Breast epithelium (tissue), 4 donors: ENCODE measurements at regions not wholly inside any gene's neighbourhood (a gene's known extent, or its start where the extent isn't known, plus 50 kb on each side); places are given as distances from the start of the nearest gene placed in this dataset.
"Not testable (repeated sequence)": the region's sequence is repeated elsewhere in the genome, so short reads cannot be mapped to it uniquely, and the experiment has no call there.

ENCODE experiments used
- DNase-seq, 2 donors: peaks; one replicate each; pipeline ENCODE4 v3.0.0-alpha.2; 2019; ENCODE audit warnings: low spot score in 2 of 2
- H3K27ac ChIP-seq, 2 donors: fragments of 200-600 bp; sonication (generic) in 1 of 2; one replicate each; pipeline ENCODE4 v1.5.1; 2016 to 2019; ENCODE audit warnings: mild to moderate bottlenecking in 1 of 2
- H3K27me3 ChIP-seq, 2 donors: fragments of 200-600 bp; sonication (generic) in 1 of 2; one replicate each; pipeline versions ENCODE4 v1.5.1 to v1.6.0; 2017 to 2019; ENCODE audit warnings: control low read depth in 1 of 2, mild to moderate bottlenecking in 1 of 2
- H3K36me3 ChIP-seq: fragments of 200-600 bp; one replicate; pipeline ENCODE4 v1.5.1; 2019
- H3K4me1 ChIP-seq, 2 donors: fragments of 200-600 bp; sonication (generic); one replicate each; pipeline ENCODE4 v1.5.1; 2016 to 2019; ENCODE audit warnings: control low read depth in 1 of 2
- H3K4me3 ChIP-seq, 3 donors: fragments of 200-600 bp; sonication (generic); 1 replicate in 2 of 3; 2 replicates in 1 of 3; pipeline ENCODE4 v1.5.1; 2016 to 2019; ENCODE audit warnings: mild to moderate bottlenecking in 3 of 3, moderate library complexity in 2 of 3
- H3K9me3 ChIP-seq, 2 donors: fragments of 200-600 bp; sonication (generic) in 1 of 2; one replicate each; pipeline ENCODE4 v1.5.1; 2016 to 2019; ENCODE audit warnings: control low read depth in 1 of 2
- POLR2A ChIP-seq: fragments of 450-650 bp; IDR thresholded peaks from one replicate; pipeline ENCODE4 v1.6.1; 2016; ENCODE audit warnings: antibody characterized with exemption, mild to moderate bottlenecking, moderate library complexity
- POLR2AphosphoS5 ChIP-seq, 3 donors: sonication (generic); formaldehyde crosslinking; IDR thresholded peaks; one replicate each; pipeline ENCODE4 v1.6.1; 2017; ENCODE audit warnings: antibody characterized with exemption in 3 of 3
- intact Hi-C: fragments of 100-400 bp; cut with DNase I; formaldehyde crosslinking; loops from one replicate; pipeline ENCODE4 v1.15.1; 2023; ENCODE audit warnings: low total_unique reads
- TF ChIP-seq, protein P1 (sequence below), 3 donors: fragments of 450-650 bp; IDR thresholded peaks; one replicate each; pipeline ENCODE4 v1.5.1; 2016 to 2017; ENCODE audit warnings: antibody characterized with exemption in 3 of 3, mild to moderate bottlenecking in 3 of 3, moderate library complexity in 3 of 3

DNA sequence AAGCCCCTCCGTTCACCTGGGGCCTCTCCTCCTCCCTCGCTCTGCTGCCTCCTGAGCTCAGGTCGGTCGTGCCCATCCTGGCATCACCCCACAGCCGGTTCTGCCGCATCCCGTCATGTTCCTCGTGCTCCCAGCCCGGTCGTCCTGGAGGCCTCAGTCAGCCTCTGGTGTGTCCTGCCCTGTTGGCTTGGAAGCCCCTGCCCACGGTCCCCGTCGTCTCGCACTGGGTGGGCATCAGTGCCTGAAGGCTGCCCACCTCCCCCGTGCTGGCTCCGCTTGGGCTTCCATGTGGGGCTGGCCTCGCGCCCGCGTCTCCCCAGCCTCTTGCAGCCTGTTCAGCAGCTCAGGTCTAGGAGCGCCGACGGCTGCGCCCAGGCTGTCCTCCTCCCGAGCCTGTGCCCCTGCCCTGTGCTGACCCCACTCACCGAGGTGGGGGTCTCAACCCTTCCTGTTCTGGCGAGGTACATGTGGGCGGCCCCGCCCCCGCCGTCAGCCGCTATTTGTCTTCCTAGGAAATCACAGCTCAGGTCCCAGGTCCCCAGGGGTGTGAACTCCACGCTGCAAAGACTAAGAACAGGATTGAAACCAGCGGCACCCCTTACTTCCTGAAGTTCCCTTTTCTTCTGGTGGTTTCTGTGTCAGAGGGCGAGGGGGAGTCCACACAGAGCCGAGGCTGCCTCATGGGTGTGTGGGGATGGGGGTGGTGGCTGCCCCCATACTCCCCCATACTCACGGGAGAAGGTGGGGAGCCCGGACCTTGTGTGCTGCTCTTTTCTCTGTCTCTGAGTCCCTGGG, 102.9 kb downstream of the TMEM121 start:
- not testable (repeated sequence) for DNase-seq

DNA sequence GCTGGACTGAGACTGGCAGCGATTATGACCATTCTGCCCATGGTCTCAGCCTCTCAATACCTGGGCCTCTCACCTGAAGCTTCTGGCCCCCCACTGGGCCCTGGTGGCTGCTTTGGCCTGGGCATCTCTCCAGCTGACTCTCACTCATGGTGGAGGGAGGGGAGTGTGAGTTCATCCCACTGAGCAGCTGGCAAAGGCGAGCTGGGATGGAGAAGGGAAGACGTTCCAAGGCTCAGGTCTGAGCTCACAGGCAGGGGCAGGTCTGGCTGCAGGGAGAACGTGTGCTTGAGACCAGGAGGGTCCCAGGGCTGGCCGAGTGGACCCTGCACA, 103.5 kb downstream of the TMEM121 start:
- Histone ChIP-seq H3K9me3 (peaks cover 6 to 8% of the 10 kb centered on the region in 2 donors), H3K27me3 (peaks cover 0 to 6% of the 10 kb centered on the region in 2 donors), H3K27ac (no peak overlapping the region), H3K4me3 (no peak overlapping the region), H3K36me3 (no peaks in the 10 kb centered on the region), H3K4me1 (no peaks in the 10 kb centered on the region)
- no peak for TF ChIP-seq POLR2A
- TF ChIP-seq, protein P1, sequence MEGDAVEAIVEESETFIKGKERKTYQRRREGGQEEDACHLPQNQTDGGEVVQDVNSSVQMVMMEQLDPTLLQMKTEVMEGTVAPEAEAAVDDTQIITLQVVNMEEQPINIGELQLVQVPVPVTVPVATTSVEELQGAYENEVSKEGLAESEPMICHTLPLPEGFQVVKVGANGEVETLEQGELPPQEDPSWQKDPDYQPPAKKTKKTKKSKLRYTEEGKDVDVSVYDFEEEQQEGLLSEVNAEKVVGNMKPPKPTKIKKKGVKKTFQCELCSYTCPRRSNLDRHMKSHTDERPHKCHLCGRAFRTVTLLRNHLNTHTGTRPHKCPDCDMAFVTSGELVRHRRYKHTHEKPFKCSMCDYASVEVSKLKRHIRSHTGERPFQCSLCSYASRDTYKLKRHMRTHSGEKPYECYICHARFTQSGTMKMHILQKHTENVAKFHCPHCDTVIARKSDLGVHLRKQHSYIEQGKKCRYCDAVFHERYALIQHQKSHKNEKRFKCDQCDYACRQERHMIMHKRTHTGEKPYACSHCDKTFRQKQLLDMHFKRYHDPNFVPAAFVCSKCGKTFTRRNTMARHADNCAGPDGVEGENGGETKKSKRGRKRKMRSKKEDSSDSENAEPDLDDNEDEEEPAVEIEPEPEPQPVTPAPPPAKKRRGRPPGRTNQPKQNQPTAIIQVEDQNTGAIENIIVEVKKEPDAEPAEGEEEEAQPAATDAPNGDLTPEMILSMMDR (IDR thresholded peaks at IDR 0.05) = no peak
- no peak for TF ChIP-seq POLR2AphosphoS5 (IDR thresholded peaks at IDR 0.05)
- intact Hi-C loops = no loop called here
- no peak for DNase-seq

More for the DNA sequence above, 102.9 kb downstream of the TMEM121 start:
- H3K4me1 ChIP-seq, intact Hi-C loops, H3K4me3 ChIP-seq, H3K9me3 ChIP-seq, H3K36me3 ChIP-seq, H3K27ac ChIP-seq, H3K27me3 ChIP-seq: not testable (repeated sequence)

DNA sequence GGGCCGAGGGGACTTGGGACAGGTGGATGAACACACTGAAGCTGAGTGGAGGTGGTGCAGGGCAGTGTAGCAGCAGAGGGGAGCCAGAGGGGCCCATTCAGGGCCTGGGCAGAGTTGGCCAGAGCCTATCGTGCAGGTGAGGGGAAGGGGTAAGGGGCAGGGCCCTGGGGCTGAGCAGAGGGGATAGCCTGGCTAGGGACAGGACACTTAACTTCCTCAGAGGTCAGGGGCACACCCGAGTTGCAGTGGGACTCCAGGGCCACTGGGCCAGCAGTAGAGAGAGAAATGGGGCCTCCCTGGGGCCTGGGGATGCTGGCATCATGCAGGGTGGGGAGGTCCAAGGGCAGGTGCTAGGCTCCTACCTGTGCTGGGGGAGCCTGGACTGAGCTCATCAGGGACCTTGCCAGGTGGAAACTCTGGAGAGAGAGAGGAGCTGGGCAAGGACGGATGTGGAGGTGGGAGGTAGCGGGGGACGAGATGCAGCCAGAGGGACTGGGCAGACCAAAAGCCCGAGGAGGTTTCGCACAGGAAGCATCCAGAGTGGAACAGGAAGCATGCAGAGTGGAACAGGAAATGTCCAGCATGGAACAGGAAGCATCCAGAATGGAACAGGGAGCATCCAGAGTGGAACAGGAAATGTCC, 104.0 kb downstream of the TMEM121 start:
- H3K27me3 ChIP-seq, H3K4me1 ChIP-seq, H3K4me3 ChIP-seq, H3K9me3 ChIP-seq, H3K36me3 ChIP-seq, H3K27ac ChIP-seq, intact Hi-C loops, DNase-seq: not testable (repeated sequence)

DNA sequence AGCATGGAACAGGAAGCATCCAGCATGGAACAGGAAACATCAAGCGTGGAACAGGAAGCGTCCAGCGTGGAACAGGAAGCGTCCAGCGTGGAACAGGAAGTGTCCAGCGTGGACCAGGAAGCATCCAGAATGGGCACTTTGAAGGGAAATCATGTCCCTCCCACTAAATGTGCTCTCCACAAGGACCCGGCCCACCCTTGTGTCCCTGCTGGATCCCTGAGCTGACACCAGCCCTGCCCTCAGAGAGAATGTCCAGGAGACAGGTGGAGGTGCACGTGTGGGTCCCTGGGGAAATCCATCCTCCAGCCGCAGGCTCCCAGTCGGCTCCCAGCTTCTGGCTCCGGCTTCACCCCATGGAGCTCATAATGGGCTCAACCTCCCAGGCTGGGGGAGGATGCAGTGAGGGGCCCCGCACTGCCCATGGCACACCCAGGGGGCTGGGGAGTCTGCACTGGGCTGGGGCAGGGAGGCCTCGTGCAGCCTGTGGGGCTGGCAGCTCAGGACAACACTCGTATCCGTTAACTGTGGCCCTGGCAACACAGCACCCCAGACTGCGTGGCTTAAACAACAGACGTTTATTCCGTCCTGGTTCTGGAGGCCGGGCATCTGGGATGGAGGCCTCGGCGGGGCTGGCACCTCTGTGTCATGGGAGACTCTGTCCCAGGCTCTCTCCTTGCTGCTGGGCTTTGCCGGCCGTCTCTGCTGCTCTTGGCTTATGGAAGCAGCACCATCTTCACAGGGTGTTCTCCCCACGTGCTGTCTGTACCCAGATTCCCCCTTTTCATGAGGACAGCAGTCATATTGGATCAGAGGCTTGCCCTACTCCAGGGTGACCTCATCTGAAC, 104.8 kb downstream of the TMEM121 start:
- DNase-seq, H3K27me3 ChIP-seq, H3K4me1 ChIP-seq, H3K4me3 ChIP-seq, H3K36me3 ChIP-seq, H3K27ac ChIP-seq, H3K9me3 ChIP-seq, intact Hi-C loops: not testable (repeated sequence)

DNA sequence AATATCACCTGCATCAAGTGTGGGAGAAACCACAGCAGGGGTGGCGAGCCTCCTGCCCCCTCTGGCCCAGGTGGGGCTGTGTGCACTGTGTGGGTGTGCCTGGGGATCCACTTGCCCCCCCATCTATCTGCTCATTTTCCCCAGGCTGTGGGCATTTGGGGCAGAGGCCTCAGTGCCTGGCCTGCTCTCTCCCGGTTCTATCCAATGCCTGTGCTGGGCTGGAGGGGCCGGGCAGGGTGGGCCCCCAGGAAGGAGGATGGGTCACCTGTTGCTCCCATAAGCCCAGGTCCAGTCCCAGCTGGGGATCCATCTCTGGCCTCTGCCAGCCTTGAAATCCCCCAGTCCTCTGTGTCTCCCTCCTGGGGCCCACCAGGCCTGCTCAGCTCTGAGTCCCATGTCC, 105.6 kb downstream of the TMEM121 start:
- DNase-seq = no peak
- no peak overlapping the region for H3K27ac ChIP-seq
- H3K27me3 ChIP-seq = peaks cover 0 to 6% of the 10 kb centered on the region in 2 donors
- H3K4me3 ChIP-seq = no peak overlapping the region
- TF ChIP-seq POLR2A (no peak), POLR2AphosphoS5 (IDR thresholded peaks at IDR 0.05) (no peak)
- TF ChIP-seq, protein P1 (IDR thresholded peaks at IDR 0.05) = no peak
- no peaks in the 10 kb centered on the region for H3K4me1 ChIP-seq
- intact Hi-C loops = no loop called here
- peaks cover 6 to 8% of the 10 kb centered on the region in 2 donors for H3K9me3 ChIP-seq
- no peaks in the 10 kb centered on the region for H3K36me3 ChIP-seq

DNA sequence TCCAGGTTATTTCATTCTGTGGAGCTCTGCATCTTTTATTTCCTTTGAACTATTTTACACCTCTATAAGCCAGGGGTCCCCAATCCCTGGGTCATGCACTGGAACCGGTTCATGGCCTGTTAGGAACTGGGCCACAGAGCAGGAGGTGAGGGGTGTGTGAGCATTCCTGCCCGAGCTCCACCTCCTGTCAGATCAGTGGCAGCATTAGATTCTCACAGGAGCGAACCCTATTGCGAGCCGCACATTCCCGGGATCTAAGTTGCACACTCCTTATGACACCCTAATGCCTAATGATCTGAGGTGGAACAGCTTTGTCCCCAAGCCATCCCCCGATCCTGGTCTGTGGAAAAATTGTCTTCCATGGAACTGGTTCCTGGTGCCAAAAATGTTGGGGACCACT, 107.2 kb downstream of the TMEM121 start:
- DNase-seq, intact Hi-C loops, H3K27me3 ChIP-seq, H3K36me3 ChIP-seq, H3K4me3 ChIP-seq, H3K27ac ChIP-seq, H3K9me3 ChIP-seq, H3K4me1 ChIP-seq: not testable (repeated sequence)

DNA sequence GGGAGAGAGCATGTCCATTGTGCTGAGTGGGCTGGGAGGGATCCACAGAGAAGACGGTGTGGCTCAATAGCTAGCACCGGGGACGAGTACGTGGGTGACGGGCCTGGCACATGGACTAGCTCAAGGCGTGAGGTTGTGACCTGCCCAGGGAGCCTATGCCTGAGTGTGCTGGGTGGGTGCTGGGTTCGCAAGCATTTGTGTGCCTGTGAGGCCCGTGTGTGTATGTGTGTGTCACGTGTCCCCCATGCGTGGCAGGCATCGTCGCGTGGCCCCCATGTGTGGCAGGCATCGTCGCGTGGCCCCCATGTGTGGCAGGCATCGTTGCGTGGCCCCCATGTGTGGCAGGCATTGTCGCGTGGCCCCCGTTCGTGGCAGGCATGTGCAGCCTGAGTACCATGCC, 109.2 kb downstream of the TMEM121 start:
- Histone ChIP-seq H3K4me3 (no peak overlapping the region), H3K27me3 (peaks cover 0 to 1% of the 10 kb centered on the region in 2 donors), H3K4me1 (no peaks in the 10 kb centered on the region), H3K36me3 (no peaks in the 10 kb centered on the region), H3K27ac (no peak overlapping the region), H3K9me3 (peaks cover 6 to 8% of the 10 kb centered on the region in 2 donors)
- TF ChIP-seq POLR2A (no peak), POLR2AphosphoS5 (IDR thresholded peaks at IDR 0.05) (no peak)
- TF ChIP-seq, protein P1 (IDR thresholded peaks at IDR 0.05) = no peak
- no peak for DNase-seq
- intact Hi-C loops = no loop called here

DNA sequence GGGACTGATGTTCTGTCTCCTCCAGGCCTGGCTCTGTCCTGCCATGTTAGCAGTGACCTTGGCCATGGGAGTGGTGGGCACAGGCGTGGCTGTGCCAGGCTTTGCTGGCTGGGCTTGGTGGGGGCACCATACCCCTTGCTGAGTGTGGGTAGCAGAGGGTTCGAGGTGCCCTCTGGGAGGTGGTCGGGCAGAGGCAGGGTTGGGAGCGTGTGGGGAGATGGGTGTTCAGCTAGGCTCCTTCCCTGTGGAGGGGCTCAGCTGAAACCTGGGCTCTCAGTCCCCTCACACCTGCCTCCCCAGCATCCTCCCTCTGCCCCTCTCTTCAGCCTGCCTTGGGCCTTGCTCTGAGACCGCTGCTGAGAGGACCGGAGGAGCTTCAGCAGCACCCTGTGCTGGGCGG, 109.6 kb downstream of the TMEM121 start:
- H3K27me3 ChIP-seq, intact Hi-C loops, H3K4me3 ChIP-seq, H3K36me3 ChIP-seq, H3K9me3 ChIP-seq, DNase-seq, H3K4me1 ChIP-seq, H3K27ac ChIP-seq: not testable (repeated sequence)
